ENCODE measurements at regions not wholly inside any gene's neighbourhood (a gene's known extent, or its start where the extent isn't known, plus 50 kb on each side); places are given as distances from the start of the nearest gene placed in this dataset.

DNA sequence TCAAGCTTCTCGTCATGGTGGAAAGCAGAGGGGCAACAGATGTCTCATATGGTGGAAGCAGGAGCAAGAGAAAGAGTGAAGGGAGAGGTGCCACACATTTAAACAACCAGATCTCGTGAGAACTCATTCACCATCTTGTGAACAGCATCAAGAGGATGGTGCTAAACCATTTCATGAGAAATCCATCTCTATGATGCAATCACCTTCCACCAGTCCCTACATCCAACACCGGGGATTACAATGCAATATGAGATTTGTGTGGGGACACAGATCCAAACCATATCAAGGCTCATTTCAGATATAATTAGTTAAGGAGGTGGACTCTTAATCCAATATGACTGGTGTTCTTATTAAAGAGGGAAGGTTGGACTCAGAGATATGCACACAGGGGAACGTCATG, 272.8 kb downstream of the KCNS3 start:
- TF ChIP-seq, protein P1, sequence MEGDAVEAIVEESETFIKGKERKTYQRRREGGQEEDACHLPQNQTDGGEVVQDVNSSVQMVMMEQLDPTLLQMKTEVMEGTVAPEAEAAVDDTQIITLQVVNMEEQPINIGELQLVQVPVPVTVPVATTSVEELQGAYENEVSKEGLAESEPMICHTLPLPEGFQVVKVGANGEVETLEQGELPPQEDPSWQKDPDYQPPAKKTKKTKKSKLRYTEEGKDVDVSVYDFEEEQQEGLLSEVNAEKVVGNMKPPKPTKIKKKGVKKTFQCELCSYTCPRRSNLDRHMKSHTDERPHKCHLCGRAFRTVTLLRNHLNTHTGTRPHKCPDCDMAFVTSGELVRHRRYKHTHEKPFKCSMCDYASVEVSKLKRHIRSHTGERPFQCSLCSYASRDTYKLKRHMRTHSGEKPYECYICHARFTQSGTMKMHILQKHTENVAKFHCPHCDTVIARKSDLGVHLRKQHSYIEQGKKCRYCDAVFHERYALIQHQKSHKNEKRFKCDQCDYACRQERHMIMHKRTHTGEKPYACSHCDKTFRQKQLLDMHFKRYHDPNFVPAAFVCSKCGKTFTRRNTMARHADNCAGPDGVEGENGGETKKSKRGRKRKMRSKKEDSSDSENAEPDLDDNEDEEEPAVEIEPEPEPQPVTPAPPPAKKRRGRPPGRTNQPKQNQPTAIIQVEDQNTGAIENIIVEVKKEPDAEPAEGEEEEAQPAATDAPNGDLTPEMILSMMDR (IDR thresholded peaks at IDR 0.05): no peak
- TF ChIP-seq POLR2A (IDR thresholded peaks at IDR 0.05) (no peak), POLR2AphosphoS5 (IDR thresholded peaks at IDR 0.05) (no peak)

Measured in breast epithelium (tissue), 3 donors.